Thoracic aorta (tissue), 2 donors: ENCODE measurements at regions not wholly inside any gene's neighbourhood (a gene's known extent, or its start where the extent isn't known, plus 50 kb on each side); places are given as distances from the start of the nearest gene placed in this dataset.

ENCODE experiments used
- ATAC-seq: fragments of 150-250 bp; one replicate; pipeline ENCODE4 v1.8.0; 2017; ENCODE audit warnings: low read depth; ENCODE audit not compliant: insufficient number of reproducible peaks, low FRiP score
- DNase-seq: peaks from one replicate; pipeline ENCODE4 v3.0.0-alpha.2; 2020; ENCODE audit warnings: low spot score
- H3K27ac ChIP-seq, 2 donors: fragments of 200-600 bp; sonication (generic); 1 replicate in 1 of 2; 2 replicates in 1 of 2; pipeline ENCODE4 v1.5.1; 2016; ENCODE audit warnings: mild to moderate bottlenecking in 2 of 2, moderate library complexity in 2 of 2
- H3K27me3 ChIP-seq: fragments of 200-600 bp; sonication (generic); replicated peaks from 2 replicates; pipeline ENCODE4 v1.6.0; 2016; ENCODE audit warnings: mild to moderate bottlenecking; ENCODE audit not compliant: insufficient read depth
- H3K36me3 ChIP-seq: fragments of 200-600 bp; sonication (generic); one replicate; pipeline ENCODE4 v1.5.1; 2016
- H3K4me1 ChIP-seq, 2 donors: fragments of 200-600 bp; sonication (generic); 1 replicate in 1 of 2; 2 replicates in 1 of 2; pipeline versions ENCODE4 v1.5.1 to v1.6.0; 2016; ENCODE audit warnings: low read depth in 2 of 2, mild to moderate bottlenecking in 1 of 2; ENCODE audit not compliant: control insufficient read depth in 1 of 2
- H3K4me3 ChIP-seq: fragments of 200-600 bp; sonication (generic); 2 replicates; pipeline ENCODE4 v1.5.1; 2016; ENCODE audit warnings: mild to moderate bottlenecking
- H3K9me3 ChIP-seq: fragments of 200-600 bp; sonication (generic); 2 replicates; pipeline ENCODE4 v1.5.1; 2016
- CTCF ChIP-seq: fragments of 200-600 bp; sonication (generic); IDR thresholded peaks from one replicate; pipeline ENCODE4 v1.5.1; 2019; ENCODE audit warnings: antibody characterized with exemption

GRCh38 chr4:177064116-177064515, 245.6 kb upstream of the NEIL3 start:
- no peak for ATAC-seq
- H3K27ac ChIP-seq: no peak overlapping the region

DNA sequence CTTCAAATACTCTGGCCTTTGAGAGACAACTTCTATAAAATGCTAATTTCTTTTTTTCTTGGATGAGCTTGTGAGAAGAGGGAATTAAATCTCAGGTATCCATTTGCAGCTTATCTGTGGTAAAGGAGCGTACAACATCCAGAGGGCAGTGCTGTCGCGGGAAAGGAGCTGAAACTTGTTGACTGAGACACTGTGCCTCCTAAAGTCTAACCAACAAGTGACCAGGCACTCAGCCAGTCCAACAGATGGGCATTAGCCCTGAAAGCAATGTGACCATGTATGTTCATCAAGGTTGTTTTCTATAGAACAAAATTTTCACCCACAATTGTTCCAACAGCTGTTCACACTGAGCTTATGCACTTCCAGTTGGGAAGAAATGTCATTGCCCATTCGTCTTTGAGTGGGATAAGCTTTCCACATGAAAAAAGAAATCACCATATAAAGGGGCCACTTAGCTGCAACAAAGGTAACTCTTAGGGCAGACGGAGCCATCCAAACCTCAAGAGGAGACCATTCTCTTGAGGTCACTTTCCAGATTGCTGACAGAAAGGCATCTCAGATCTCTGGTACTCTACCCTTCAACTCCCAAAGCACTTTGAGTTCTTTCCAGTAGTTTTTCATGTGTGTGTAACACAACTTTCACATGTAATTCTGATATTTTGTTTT, 244.8 kb upstream of the NEIL3 start:
- Histone ChIP-seq H3K4me3 (no peak overlapping the region), H3K4me1 (no peaks in the 10 kb centered on the region), H3K36me3 (no peaks in the 10 kb centered on the region), H3K27me3 (no peaks in the 10 kb centered on the region), H3K9me3 (no peaks in the 10 kb centered on the region), H3K27ac (no peak overlapping the region)
- no peak for ATAC-seq
- DNase-seq: no peak
- TF ChIP-seq CTCF: no peak

More at GRCh38 chr4:177064116-177064515, 245.6 kb upstream of the NEIL3 start:
- no peaks in the 10 kb centered on the region for H3K27me3 ChIP-seq
- no peak for TF ChIP-seq CTCF
- H3K4me3 ChIP-seq: no peak overlapping the region
- no peak for DNase-seq
- H3K4me1 ChIP-seq: no peaks in the 10 kb centered on the region
- no peaks in the 10 kb centered on the region for H3K9me3 ChIP-seq
- no peaks in the 10 kb centered on the region for H3K36me3 ChIP-seq

DNA sequence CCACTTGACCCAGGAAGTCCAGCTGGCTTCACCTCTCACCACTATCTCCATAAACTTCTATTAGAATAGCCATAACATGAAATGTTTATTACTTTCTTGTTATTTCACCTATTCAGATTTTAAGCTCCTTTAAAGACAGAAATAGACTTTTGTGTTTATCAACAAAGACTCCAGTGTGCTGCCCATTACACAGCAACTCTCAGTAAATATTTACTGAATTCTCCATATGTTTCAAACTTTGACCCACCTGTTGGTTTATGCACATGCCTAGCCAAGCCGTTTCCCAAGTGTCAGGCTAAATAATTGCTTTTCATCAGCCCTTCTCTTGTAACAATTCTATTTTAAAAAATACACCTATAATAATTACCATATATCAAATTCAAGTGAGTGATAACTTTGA, 242.9 kb upstream of the NEIL3 start:
- no peaks in the 10 kb centered on the region for H3K27me3 ChIP-seq
- no peaks in the 10 kb centered on the region for H3K36me3 ChIP-seq
- TF ChIP-seq CTCF: no peak
- no peak for DNase-seq
- ATAC-seq: no peak
- no peaks in the 10 kb centered on the region for H3K4me1 ChIP-seq
- no peak overlapping the region for H3K4me3 ChIP-seq
- no peak overlapping the region for H3K27ac ChIP-seq
- H3K9me3 ChIP-seq: no peaks in the 10 kb centered on the region

DNA sequence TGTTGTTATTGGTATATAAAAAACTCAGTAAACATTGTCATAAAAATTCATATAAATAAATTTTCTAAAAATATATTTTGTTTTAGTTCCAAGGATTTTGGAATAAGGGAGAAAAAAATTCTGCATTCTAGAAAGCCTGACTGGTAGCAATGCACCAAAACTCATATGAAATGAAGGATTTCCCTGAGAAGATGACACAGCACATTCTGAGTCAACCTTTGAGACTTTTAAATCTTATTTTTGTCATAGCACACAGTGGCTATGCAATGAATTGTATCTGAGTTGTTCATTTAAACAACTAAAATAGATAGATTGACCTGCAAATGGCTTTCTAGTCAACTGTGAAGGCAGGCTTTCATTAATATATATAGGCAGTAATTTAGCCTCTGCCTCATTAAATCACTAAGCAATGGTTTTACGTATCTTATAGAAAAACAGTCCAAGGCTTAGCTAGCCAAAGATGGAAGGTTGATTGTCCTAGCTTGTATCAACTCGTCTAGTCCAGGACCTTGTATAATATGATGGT, 239.1 kb upstream of the NEIL3 start:
- DNase-seq: no peak
- Histone ChIP-seq H3K9me3 (no peaks in the 10 kb centered on the region), H3K4me1 (no peaks in the 10 kb centered on the region), H3K27me3 (no peaks in the 10 kb centered on the region), H3K4me3 (no peak overlapping the region), H3K27ac (no peak overlapping the region), H3K36me3 (no peaks in the 10 kb centered on the region)
- no peak for ATAC-seq
- no peak for TF ChIP-seq CTCF

DNA sequence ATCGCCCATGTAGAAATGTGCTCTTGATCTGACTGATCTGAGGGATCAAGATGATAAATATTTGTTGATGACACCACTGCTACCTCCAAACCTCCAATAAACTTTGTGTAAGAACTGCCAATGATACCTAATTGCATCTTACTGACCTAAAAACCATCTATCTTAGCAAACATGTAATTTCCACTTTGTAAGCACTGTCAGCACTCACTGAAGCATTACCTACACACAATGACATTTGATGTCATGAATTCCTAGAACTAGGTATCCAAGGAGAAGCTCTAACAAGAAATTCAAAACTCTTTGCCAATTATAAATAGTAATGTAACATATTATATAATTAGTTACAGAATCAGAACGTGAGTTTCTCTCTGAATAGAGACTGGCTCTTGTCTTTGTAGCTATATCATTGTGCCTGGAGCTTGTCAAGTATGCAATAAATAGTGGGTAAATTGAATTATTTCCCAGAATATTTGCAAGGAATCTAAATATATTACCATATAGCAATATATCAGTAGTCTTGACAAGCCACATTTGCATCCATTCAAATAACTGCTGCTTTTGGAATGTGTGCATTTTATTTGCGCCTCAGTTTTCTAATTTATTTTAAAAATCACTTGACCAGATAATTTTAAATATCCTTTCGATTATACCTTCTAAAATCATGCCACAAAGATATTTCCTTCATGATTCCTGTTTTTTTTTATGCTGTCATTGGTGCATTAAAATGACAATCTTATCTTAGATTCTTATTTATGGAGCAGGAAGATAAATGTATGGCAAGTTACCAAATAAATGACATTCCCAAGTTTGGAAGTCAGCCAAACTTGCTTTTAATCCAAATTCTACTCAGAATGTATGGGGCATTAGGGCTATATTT, 232.3 kb upstream of the NEIL3 start:
- DNase-seq (no peak), ATAC-seq (no peak)
- Histone ChIP-seq H3K9me3 (no peaks in the 10 kb centered on the region), H3K27ac (no peak overlapping the region), H3K36me3 (no peaks in the 10 kb centered on the region), H3K4me3 (no peak overlapping the region), H3K27me3 (no peaks in the 10 kb centered on the region), H3K4me1 (no peaks in the 10 kb centered on the region)
- TF ChIP-seq CTCF: no peak
